GM18873 (cell line): ENCODE measurements at regions not wholly inside any gene's neighbourhood (a gene's known extent, or its start where the extent isn't known, plus 50 kb on each side); places are given as distances from the start of the nearest gene placed in this dataset.

ENCODE experiments used
- ATAC-seq: cut with Tn5 transposase; IDR thresholded peaks from one replicate; pipeline ENCODE4 v1.9.1; 2021; ENCODE audit warnings: mild to moderate bottlenecking, moderate library complexity, moderate number of reproducible peaks; ENCODE audit not compliant: unreplicated experiment, low FRiP score

DNA sequence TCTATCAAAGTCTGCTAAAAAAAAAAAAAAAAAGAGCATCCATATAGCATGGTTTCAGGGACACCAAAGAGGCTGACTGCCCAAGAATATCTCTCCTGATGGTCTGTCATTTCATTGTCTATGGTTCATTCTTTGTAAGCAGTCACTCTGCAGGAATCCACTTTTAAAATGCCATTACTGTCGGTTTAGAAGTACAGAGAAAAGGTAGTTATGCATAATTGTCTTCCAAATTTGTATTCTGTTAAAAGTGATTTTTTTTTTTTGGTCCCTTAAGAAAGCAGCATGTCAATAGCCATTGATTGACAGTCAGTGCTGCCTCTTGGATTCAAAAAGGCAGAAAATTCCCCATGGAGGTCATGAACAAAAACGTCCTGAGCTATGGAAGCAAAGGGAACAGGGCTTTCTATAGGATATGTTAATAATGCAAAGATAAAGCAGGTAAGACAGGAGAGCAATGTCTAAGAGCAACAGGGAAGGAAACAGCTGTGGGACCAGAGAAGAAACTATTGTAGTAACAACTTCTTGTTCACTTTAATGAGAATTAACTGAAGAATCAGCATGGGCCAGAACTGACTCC is 245.8 kb downstream of the TMX3 start:
- ATAC-seq: no peak

GRCh38 chr18:68467957-68468356 is 247.0 kb downstream of the TMX3 start:
- no peak for ATAC-seq

GRCh38 chr18:68467329-68467728 is 247.6 kb downstream of the TMX3 start:
- ATAC-seq: no peak

DNA sequence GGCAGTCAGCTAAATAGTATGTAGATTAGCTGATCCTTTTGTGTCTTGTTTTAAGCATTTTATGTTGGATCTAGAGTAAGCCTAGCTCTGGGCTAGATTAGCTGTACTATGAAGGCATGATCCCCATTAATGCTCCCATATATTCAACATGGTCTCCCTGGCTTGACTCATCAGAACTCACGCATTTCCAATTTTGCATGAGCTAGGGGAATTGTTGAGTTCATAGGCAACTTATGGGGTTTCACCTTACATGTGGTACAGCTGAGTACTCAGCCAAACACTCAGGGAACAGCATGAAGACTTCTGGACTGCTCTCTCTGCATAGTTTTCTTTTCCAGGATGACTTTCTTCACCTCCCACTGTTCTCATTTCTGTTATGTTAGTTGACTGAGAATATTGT is 248.2 kb downstream of the TMX3 start:
- no peak for ATAC-seq

GRCh38 chr18:68462766-68463165 is 252.1 kb downstream of the TMX3 start:
- no peak for ATAC-seq

- ATAC-seq: no peak
Measured at GRCh38 chr18:68462148-68462547, 252.8 kb downstream of the TMX3 start.

DNA sequence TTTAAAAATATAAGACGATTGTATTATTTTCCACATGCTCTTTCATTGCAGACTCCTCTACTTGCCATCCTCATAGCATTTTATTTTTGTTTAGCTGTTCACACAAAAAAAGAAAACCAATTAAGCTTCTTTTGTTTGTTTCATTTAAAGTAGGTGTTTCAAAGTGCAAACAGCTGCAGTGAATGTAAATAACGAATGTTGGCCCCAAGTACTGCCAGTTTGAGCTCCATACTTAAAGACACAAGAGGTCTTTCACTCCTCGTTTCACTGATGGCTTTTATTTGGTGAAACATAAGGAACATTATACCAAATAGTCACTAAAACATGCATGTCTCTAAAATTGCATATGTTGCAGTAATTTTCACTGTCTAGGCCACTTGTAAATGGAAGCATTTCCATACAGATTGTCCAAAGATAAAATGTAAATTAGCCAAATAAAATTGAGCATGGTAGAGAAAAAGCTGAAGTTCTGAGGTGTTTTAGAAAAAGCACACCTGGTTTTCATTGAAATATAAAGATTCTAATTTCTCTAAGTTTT is 253.4 kb downstream of the TMX3 start:
- ATAC-seq: no peak

DNA sequence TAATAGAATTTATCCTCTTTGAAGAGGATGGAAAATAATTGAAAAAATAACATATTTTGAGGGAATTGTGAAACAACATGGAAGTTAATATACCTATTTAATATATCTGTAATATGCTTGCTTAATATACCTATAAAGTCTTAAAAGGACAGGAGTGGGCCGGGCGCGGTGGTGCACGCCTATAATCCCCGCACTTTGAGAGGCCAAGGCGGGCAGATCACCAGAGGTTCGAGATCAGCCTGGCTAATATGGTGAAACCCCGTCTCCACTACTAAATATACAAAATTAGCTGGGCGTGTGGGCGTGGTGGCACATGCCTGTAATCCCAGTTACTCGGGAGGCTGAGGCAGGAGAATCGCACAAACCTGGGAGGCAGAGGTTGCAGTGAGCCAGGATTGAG is 254.9 kb downstream of the TMX3 start:
- ATAC-seq: no peak

- ATAC-seq: no peak
Measured at GRCh38 chr18:68456985-68457384, 257.9 kb downstream of the TMX3 start.

GRCh38 chr18:68455229-68455603 is 259.7 kb downstream of the TMX3 start:
- no peak for ATAC-seq

- no peak for ATAC-seq
Measured at GRCh38 chr18:68454511-68455228, 260.2 kb downstream of the TMX3 start.

GRCh38 chr18:68449292-68449691 is 265.6 kb downstream of the TMX3 start:
- no peak for ATAC-seq

- ATAC-seq: no peak
Measured at GRCh38 chr18:68448736-68449135, 266.2 kb downstream of the TMX3 start.

DNA sequence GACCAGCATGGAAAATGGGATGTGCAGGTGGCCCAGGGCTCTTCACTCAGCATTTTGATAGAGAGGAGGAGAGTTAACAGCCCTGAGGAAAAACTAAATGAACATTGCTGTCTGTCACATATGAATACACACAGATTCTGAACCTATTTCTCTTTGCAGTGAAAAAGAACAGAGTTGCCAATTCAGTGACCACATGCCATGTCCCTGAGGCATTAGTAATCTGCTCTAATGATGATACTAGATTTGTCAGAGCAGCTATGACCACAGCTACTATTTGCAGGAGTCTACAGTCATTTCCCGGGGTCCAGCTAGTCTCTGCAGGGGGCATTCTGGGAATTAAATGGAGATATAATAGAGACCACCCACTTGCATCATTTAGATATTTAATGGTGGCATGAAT is 267.6 kb downstream of the TMX3 start:
- ATAC-seq: no peak

DNA sequence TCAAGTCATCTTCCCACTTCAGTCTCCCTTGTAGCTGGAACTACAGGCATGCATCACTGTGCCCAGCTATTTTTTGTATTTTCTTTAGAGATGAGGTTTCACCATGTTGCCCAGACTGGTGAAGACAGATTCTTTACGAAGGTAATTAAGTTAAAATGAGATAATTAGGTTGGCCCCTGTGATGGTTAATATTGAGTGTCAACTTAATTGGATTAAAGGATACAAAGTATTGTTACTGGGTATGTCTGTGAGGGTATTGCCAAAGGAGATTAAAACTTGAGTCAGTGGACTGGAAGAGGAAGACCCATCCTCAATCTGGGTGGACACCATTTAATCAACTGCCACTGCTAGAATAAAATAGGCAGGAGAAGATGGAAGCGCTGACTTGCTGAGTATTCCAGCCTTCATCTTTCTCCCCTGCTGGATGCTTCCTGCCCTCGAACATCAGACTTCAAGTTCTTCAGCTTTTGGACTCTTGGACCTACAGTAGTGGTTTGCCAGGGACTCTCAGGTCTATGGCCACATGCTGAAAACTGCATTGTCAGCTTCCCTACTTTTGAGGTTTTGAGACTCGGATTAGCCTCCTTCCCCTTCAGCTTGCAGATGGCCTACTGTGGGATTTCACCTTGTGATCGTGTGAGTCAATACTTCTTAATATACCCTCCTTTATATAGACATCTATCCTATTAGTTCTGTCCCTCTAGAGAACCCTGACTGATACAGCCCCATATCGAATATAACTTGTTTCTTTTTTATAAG is 269.1 kb downstream of the TMX3 start:
- no peak for ATAC-seq

DNA sequence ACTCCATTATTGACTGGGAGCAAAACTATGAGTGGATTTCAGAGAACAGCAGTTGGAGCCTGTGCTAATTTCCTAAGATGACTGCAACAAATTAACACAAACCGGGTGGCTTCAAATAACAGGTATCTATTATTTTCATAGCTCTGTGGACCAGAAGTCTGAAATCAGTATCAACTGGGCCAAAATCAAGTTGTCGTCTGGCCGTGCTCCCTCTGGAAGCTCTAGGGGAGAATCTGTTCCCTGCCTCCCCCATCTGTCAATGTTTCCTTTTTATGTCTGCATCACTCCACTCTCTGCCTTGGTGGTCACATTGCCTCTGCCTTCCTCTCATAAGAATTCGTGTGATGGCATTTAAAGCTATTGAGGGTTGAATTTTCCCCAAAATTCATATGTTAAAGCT is 269.8 kb downstream of the TMX3 start:
- ATAC-seq: no peak

GRCh38 chr18:68441241-68441640 is 273.7 kb downstream of the TMX3 start:
- ATAC-seq: no peak

DNA sequence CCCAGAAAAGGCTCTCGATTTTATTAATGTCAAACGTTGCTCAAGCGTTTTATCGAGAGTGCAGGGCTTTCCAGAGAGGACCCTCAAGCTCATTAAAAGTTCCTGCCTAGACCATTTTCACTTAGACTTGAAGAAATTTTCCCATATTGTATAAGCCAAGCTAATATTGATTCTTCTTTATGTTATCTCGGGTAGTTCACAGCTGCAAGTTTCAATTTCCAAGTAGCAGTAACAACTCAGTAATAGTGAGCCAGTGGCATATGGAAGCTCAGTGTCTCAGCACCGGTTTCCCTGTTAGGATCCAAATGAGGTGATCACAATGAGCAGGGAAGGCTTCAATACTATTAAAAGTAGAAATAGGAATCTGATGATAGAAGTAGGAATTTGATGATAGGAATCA is 274.5 kb downstream of the TMX3 start:
- ATAC-seq: no peak

DNA sequence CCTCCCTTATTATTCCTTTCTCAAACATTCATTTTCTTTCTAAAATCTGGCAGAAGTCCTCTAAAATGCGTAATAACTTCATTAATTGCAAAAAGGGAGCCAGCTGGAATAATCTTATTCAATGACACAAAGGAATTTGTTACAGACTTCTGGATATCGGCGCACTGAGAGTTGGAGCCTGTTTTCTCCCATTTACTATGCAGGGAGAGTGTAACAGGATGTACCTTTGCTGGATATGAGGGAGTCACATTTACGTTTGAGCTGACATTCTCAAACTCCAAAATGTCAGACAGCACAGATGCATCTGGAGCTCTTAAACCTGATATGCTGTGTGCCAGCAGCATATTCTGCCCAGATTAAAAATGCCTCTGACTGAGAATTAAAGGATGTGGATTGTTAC is 275.3 kb downstream of the TMX3 start:
- ATAC-seq: no peak

GRCh38 chr18:68438983-68439382 is 275.9 kb downstream of the TMX3 start:
- no peak for ATAC-seq

DNA sequence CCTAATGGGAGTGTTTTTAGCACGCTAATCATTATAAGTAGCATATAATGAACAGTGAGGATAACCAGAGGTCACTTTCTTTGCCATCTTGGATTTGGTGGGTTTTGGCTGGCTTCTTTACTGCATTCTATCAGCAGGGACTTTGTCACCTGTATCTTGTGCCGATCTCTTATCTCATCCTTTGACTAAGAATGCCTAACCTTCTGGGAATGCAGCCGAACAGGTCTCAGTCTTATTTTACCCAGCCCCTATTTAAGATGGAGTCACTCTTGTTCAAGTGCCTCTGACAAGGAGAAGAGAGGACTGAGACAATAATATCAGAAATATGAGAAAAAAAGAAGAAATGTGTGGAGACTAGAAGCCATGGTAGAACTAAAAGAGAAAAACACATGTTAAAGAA is 276.4 kb downstream of the TMX3 start:
- no peak for ATAC-seq

DNA sequence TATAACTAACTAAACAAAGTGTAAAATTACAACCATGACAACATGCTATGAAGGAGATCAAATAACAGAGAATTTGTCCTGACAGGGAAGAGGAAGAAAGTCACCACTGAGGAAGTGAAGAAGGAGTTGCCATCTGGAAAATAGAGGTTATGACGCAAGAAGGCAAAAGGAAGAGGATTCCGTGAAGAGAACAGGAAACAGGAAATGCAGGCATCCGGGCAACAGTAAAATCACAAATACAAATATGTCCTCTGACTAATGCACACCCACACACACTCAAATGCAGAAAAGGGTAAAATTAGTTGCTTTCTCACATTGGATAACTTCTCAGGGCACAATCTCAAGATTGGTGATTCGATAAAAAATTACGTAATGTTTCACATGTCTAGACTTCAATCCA is 278.4 kb downstream of the TMX3 start:
- ATAC-seq: no peak
